Ascending aorta (tissue), 2 donors: ENCODE measurements at regions not wholly inside any gene's neighbourhood (a gene's known extent, or its start where the extent isn't known, plus 50 kb on each side); places are given as distances from the start of the nearest gene placed in this dataset.

ENCODE experiments used
- DNase-seq, 2 donors: peaks; one replicate each; pipeline ENCODE4 v3.0.0-alpha.2; 2019; ENCODE audit warnings: low spot score in 2 of 2
- H3K27ac ChIP-seq, 2 donors: fragments of 200-600 bp; sonication (generic); one replicate each; pipeline ENCODE4 v1.5.1; 2016 to 2017; ENCODE audit warnings: mild to moderate bottlenecking in 1 of 2
- H3K27me3 ChIP-seq: fragments of 200-600 bp; sonication (generic); one replicate; pipeline ENCODE4 v1.5.1; 2017
- H3K36me3 ChIP-seq, 2 donors: fragments of 200-600 bp; sonication (generic); one replicate each; pipeline ENCODE4 v1.5.1; 2016
- H3K4me1 ChIP-seq, 2 donors: fragments of 200-600 bp; sonication (generic); one replicate each; pipeline ENCODE4 v1.5.1; 2016 to 2017; ENCODE audit warnings: mild to moderate bottlenecking in 1 of 2
- H3K4me3 ChIP-seq, 2 donors: fragments of 200-600 bp; sonication (generic); one replicate each; pipeline ENCODE4 v1.5.1; 2016 to 2017; ENCODE audit warnings: mild to moderate bottlenecking in 1 of 2
- H3K9me3 ChIP-seq, 2 donors: fragments of 200-600 bp; sonication (generic); one replicate each; pipeline ENCODE4 v1.5.1; 2016
- intact Hi-C: fragments of 100-400 bp; cut with DNase I; formaldehyde crosslinking; loops from one replicate; pipeline ENCODE4 v1.15.1; 2023
- TF ChIP-seq, protein P1 (sequence below), 3 experiments: fragments of 200-600 bp in 2 of 3; fragments of 450-650 bp in 1 of 3; sonication (generic) in 2 of 3; IDR thresholded peaks; one replicate each; pipeline ENCODE4 v1.5.1; 2016 to 2019; ENCODE audit warnings: antibody characterized with exemption in 3 of 3, mild to moderate bottlenecking in 1 of 3, moderate library complexity in 1 of 3

DNA sequence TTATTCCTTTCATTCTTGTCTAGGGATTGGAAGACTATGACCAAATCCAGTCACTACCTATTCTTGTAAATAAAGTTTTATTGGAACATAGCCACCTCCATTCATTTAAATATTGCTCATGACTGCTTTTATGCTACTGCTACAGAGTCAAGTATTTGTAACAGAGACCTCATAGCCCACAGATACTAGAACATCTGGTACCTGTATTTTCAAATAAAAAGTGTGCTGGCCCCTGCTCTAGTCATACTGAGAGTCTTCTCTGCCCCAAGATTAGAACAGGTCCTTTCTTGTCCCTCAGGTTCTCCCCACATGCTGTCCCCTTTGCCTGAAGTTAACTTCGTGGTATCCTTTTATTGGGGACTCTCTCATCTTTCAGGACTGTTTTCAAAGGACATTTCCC lies 422.3 kb downstream of the CBLN4 start:
- no peaks in the 10 kb centered on the region for H3K9me3 ChIP-seq
- intact Hi-C loops = no loop called here
- no peak for DNase-seq
- no peak overlapping the region for H3K27ac ChIP-seq
- no peaks in the 10 kb centered on the region for H3K36me3 ChIP-seq
- TF ChIP-seq, protein P1, sequence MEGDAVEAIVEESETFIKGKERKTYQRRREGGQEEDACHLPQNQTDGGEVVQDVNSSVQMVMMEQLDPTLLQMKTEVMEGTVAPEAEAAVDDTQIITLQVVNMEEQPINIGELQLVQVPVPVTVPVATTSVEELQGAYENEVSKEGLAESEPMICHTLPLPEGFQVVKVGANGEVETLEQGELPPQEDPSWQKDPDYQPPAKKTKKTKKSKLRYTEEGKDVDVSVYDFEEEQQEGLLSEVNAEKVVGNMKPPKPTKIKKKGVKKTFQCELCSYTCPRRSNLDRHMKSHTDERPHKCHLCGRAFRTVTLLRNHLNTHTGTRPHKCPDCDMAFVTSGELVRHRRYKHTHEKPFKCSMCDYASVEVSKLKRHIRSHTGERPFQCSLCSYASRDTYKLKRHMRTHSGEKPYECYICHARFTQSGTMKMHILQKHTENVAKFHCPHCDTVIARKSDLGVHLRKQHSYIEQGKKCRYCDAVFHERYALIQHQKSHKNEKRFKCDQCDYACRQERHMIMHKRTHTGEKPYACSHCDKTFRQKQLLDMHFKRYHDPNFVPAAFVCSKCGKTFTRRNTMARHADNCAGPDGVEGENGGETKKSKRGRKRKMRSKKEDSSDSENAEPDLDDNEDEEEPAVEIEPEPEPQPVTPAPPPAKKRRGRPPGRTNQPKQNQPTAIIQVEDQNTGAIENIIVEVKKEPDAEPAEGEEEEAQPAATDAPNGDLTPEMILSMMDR (IDR thresholded peaks at IDR 0.05) = no peak
- no peaks in the 10 kb centered on the region for H3K4me1 ChIP-seq
- no peak overlapping the region for H3K4me3 ChIP-seq
- no peaks in the 10 kb centered on the region for H3K27me3 ChIP-seq

DNA sequence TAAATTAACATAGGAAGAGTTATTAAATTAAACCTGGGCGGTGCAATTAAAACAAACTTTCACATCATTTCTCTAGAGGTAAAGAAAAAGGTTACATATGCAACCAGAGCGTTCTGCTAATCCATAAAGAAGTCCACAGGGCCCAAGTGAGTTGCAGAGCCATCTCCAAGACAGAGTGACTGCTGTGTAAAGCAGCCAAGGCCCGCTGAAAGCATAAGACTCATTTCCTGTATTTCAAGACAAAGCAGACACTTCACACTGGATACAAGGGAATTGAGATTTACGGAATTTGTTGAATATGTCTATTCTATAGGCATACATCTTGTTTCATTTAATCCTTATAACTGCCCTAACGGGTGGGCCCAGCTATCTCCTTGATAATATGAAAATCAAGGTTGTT lies 422.8 kb downstream of the CBLN4 start:
- intact Hi-C loops = no loop called here
- DNase-seq = no peak
- TF ChIP-seq, protein P1 (IDR thresholded peaks at IDR 0.05) = no peak
- Histone ChIP-seq H3K4me1 (no peaks in the 10 kb centered on the region), H3K4me3 (no peak overlapping the region), H3K27ac (no peak overlapping the region), H3K9me3 (no peaks in the 10 kb centered on the region), H3K36me3 (no peaks in the 10 kb centered on the region), H3K27me3 (no peaks in the 10 kb centered on the region)

DNA sequence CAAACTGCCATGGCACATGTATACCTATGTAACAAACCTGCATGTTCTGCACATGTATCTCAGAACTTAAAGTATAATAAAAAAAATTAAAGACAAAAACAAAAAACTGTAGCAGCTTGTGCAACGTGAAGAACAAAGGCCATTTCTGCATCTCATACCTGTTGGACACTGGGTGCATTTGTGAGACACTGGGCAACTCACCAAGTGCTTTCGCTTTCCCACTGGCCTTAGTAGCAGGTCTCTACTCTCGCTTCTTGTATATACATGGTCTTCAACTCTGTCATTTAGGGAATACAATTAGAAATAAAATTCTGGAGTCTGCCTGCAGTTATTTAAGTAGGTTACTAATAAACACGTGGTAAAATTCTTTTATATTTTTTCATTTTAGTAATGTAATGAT lies 423.8 kb downstream of the CBLN4 start:
- no peaks in the 10 kb centered on the region for H3K27me3 ChIP-seq
- no peak for DNase-seq
- no peak overlapping the region for H3K27ac ChIP-seq
- intact Hi-C loops = no loop called here
- H3K4me3 ChIP-seq = no peak overlapping the region
- TF ChIP-seq, protein P1 (IDR thresholded peaks at IDR 0.05) = no peak
- no peaks in the 10 kb centered on the region for H3K9me3 ChIP-seq
- no peaks in the 10 kb centered on the region for H3K36me3 ChIP-seq
- H3K4me1 ChIP-seq = no peaks in the 10 kb centered on the region

DNA sequence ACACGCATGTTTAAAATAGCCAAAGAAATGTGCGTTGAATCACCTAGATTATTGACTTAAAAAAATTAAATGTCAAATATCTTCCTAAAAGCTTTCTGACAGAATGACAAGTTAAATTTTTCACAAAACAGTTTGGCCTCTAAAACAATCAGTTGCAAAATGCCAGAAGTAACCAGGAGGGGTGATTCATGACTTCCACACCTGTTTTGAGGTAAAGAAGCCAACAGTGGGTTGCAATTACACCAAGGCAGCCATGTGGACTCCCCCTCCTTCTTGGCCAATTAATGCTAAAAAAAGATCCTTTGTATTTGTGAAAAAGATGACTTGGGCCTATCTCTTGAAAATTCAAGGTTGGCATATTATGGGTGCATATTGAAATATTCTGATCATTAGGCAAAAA lies 424.8 kb downstream of the CBLN4 start:
- TF ChIP-seq, protein P1 (IDR thresholded peaks at IDR 0.05) = no peak
- H3K4me3 ChIP-seq = no peak overlapping the region

DNA sequence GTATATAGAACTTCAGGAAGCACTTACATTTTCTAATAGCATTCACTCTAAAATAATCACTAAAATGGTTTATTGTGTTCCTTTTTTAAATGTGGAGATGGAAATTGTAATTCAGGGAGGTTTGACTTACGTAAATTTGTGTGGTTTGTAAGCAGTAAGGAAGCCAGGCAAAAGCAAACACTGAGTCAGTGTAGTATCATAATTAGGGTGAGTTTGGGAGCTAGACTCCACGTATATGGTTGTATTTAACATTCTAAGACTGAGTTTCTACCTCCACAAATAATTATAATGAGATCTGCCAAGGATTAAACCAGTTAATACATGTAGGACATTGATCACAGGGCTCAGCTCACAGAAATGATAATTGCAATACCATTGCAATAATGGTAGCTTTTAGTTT lies 425.5 kb downstream of the CBLN4 start:
- Histone ChIP-seq H3K4me3 (no peak overlapping the region), H3K27me3 (no peaks in the 10 kb centered on the region), H3K4me1 (no peaks in the 10 kb centered on the region), H3K27ac (no peak overlapping the region), H3K36me3 (no peaks in the 10 kb centered on the region), H3K9me3 (no peaks in the 10 kb centered on the region)
- TF ChIP-seq, protein P1 (IDR thresholded peaks at IDR 0.05) = no peak
- DNase-seq = no peak
- intact Hi-C loops = no loop called here

More for the DNA sequence above, 424.8 kb downstream of the CBLN4 start:
- Histone ChIP-seq H3K4me1 (no peaks in the 10 kb centered on the region), H3K27me3 (no peaks in the 10 kb centered on the region), H3K27ac (no peak overlapping the region), H3K36me3 (no peaks in the 10 kb centered on the region), H3K9me3 (no peaks in the 10 kb centered on the region)
- intact Hi-C loops = no loop called here
- DNase-seq = no peak

DNA sequence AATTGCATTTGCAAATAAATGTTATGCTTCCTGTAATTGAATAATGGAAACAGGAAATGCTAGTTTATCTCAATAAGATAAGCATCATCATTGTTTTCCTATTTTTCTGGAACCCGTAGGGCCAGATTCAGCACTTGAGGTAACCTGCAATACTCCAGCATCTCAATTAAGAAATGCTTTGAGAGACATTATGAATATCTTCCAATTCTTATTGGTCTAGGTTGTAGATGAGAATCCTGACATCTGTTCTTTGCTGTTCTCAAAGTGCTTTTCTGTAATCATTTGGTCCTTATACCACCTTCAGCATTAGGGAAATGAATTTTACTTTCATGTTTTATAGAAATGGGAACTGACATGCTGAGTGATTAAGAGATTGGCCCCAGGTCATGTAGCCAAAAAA lies 428.3 kb downstream of the CBLN4 start:
- DNase-seq = no peak
- TF ChIP-seq, protein P1 (IDR thresholded peaks at IDR 0.05) = no peak
- H3K4me1 ChIP-seq = no peaks in the 10 kb centered on the region
- H3K4me3 ChIP-seq = no peak overlapping the region
- no peaks in the 10 kb centered on the region for H3K36me3 ChIP-seq
- H3K27ac ChIP-seq = no peak overlapping the region
- H3K27me3 ChIP-seq = no peaks in the 10 kb centered on the region
- H3K9me3 ChIP-seq = no peaks in the 10 kb centered on the region
- intact Hi-C loops = no loop called here
